Endometrium (tissue), 2 donors: ENCODE measurements at regions not wholly inside any gene's neighbourhood (a gene's known extent, or its start where the extent isn't known, plus 50 kb on each side); places are given as distances from the start of the nearest gene placed in this dataset.

Experiments
- FAIRE-seq: peaks from 2 replicates; lab custom pipeline; 2012; peaks lifted over from hg19 to GRCh38; lab: Jason Lieb, UNC
- donor health status: control.
- donor health status: control.

GRCh38 chr15:29455055-29455454, 185.4 kb upstream of the NSMCE3 start:
- no peak for FAIRE-seq

GRCh38 chr15:29454506-29454905, 184.9 kb upstream of the NSMCE3 start:
- FAIRE-seq, result no peak

GRCh38 chr15:29452881-29453731, 183.5 kb upstream of the NSMCE3 start:
- no peak for FAIRE-seq

GRCh38 chr15:29451201-29451781, 181.7 kb upstream of the NSMCE3 start:
- FAIRE-seq, result no peak

- no peak for FAIRE-seq
Measured at GRCh38 chr15:29449136-29449535, 179.5 kb upstream of the NSMCE3 start.

- FAIRE-seq, result no peak
Measured at GRCh38 chr15:29448320-29448719, 178.7 kb upstream of the NSMCE3 start.

- no peak for FAIRE-seq
Measured at GRCh38 chr15:29446480-29446879, 176.9 kb upstream of the NSMCE3 start.

GRCh38 chr15:29442532-29442931, 172.9 kb upstream of the NSMCE3 start:
- FAIRE-seq, result no peak

- no peak for FAIRE-seq
Measured at GRCh38 chr15:29440541-29440940, 170.9 kb upstream of the NSMCE3 start.

- no peak for FAIRE-seq
Measured at GRCh38 chr15:29438703-29439055, 169.1 kb upstream of the NSMCE3 start.

- no peak for FAIRE-seq
Measured at GRCh38 chr15:29437888-29438702, 168.5 kb upstream of the NSMCE3 start.

GRCh38 chr15:29435811-29436210, 166.2 kb upstream of the NSMCE3 start:
- no peak for FAIRE-seq

- no peak for FAIRE-seq
Measured at GRCh38 chr15:29434280-29434679, 164.7 kb upstream of the NSMCE3 start.

GRCh38 chr15:29433507-29434248, 164.1 kb upstream of the NSMCE3 start:
- no peak for FAIRE-seq

GRCh38 chr15:29433050-29433318, 163.4 kb upstream of the NSMCE3 start:
- FAIRE-seq, result no peak

- FAIRE-seq, result no peak
Measured at GRCh38 chr15:29432191-29433049, 162.8 kb upstream of the NSMCE3 start.

GRCh38 chr15:29430831-29431230, 161.2 kb upstream of the NSMCE3 start:
- no peak for FAIRE-seq

GRCh38 chr15:29430124-29430523, 160.5 kb upstream of the NSMCE3 start:
- no peak for FAIRE-seq

- no peak for FAIRE-seq
Measured at GRCh38 chr15:29429584-29429983, 160.0 kb upstream of the NSMCE3 start.

GRCh38 chr15:29428925-29429573, 159.4 kb upstream of the NSMCE3 start:
- FAIRE-seq, result no peak

- FAIRE-seq, result peak; percentile 92
Measured at GRCh38 chr15:29425864-29426263, 156.2 kb upstream of the NSMCE3 start.
